ENCODE measurements at regions not wholly inside any gene's neighbourhood (a gene's known extent, or its start where the extent isn't known, plus 50 kb on each side); places are given as distances from the start of the nearest gene placed in this dataset.

- TF ChIP-seq, protein P1, sequence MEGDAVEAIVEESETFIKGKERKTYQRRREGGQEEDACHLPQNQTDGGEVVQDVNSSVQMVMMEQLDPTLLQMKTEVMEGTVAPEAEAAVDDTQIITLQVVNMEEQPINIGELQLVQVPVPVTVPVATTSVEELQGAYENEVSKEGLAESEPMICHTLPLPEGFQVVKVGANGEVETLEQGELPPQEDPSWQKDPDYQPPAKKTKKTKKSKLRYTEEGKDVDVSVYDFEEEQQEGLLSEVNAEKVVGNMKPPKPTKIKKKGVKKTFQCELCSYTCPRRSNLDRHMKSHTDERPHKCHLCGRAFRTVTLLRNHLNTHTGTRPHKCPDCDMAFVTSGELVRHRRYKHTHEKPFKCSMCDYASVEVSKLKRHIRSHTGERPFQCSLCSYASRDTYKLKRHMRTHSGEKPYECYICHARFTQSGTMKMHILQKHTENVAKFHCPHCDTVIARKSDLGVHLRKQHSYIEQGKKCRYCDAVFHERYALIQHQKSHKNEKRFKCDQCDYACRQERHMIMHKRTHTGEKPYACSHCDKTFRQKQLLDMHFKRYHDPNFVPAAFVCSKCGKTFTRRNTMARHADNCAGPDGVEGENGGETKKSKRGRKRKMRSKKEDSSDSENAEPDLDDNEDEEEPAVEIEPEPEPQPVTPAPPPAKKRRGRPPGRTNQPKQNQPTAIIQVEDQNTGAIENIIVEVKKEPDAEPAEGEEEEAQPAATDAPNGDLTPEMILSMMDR (IDR thresholded peaks at IDR 0.05; ENCODE audit: low read depth, low read length, missing control alignments): no peak
- DNase-seq (ENCODE audit: extremely low read depth, low read depth): no peak
- H3K4me3 ChIP-seq (replicated peaks; ENCODE audit: low read depth, low read length): no peak overlapping the region
These were observed 184.9 kb downstream of the BRD1 start for GRCh38 chr22:49642741-49643140.

GRCh38 chr22:49642331-49642730, 185.3 kb downstream of the BRD1 start:
- TF ChIP-seq, protein P1 (IDR thresholded peaks at IDR 0.05; ENCODE audit: low read depth, low read length, missing control alignments): no peak
- DNase-seq (ENCODE audit: extremely low read depth, low read depth): no peak
- H3K4me3 ChIP-seq (replicated peaks; ENCODE audit: low read depth, low read length): no peak overlapping the region

DNA sequence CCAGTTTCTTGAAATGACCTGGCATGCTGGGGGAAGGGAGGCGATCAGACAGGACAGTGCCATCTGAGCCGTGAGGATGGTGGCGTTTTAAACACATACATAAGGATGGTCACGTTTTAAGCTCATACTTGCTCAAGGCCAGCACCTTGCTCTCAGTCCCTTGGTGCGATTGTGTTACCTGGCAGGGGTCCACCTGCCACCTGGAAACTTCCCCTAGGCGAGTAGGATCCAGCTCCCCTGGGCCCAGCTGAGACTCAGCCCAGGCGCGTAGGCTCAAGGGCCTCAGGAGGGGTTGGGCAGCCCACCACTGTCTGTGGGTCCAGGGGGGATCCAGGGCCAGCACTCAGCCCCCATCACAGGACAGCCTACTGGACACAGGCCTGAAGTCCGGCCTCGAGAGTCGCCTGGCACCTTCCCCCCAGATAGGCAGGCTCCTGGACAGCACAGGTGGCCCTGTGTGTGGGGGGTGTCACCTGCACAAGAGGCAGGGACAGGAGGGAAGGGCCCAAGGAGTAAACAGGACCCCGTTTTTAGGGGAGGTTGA, 185.8 kb downstream of the BRD1 start:
- no peak for DNase-seq (ENCODE audit: extremely low read depth, low read depth)

GRCh38 chr22:49640366-49641095, 187.1 kb downstream of the BRD1 start:
- H3K4me3 ChIP-seq (replicated peaks; ENCODE audit: low read depth, low read length): no peak overlapping the region
- TF ChIP-seq, protein P1 (IDR thresholded peaks at IDR 0.05; ENCODE audit: low read depth, low read length, missing control alignments): no peak
- no peak for DNase-seq (ENCODE audit: extremely low read depth, low read depth)

More for the DNA sequence above, 185.8 kb downstream of the BRD1 start:
- TF ChIP-seq, protein P1 (IDR thresholded peaks at IDR 0.05; ENCODE audit: low read depth, low read length, missing control alignments): no peak
- no peak overlapping the region for H3K4me3 ChIP-seq (replicated peaks; ENCODE audit: low read depth, low read length)

DNA sequence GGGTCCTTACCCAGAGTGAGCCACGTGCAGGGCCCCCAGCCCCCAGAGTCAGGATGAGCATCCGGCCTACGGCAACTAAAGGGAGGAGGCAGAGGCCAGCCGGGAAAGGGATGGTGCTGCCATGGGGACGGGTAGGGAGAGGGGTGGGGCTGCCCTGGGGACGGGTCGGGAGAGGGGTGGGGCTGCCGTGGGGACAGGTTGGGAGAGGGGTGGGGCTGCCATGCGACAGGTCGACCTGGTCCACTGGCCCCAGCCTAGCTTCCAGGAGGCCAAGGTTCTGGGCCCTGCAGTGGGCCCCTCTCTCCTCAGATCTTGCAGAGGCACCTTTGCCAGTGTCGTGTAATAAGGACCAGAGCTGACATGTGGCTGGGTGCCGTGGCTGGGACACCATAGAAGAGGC, 187.7 kb downstream of the BRD1 start:
- TF ChIP-seq, protein P1 (IDR thresholded peaks at IDR 0.05; ENCODE audit: low read depth, low read length, missing control alignments): no peak
- H3K4me3 ChIP-seq (replicated peaks; ENCODE audit: low read depth, low read length): no peak overlapping the region
- DNase-seq (ENCODE audit: extremely low read depth, low read depth): no peak

GRCh38 chr22:49638788-49639187, 188.9 kb downstream of the BRD1 start:
- no peak overlapping the region for H3K4me3 ChIP-seq (replicated peaks; ENCODE audit: low read depth, low read length)
- TF ChIP-seq, protein P1 (IDR thresholded peaks at IDR 0.05; ENCODE audit: low read depth, low read length, missing control alignments): no peak
- no peak for DNase-seq (ENCODE audit: extremely low read depth, low read depth)
